T-helper 1 cell (primary cell): ENCODE measurements at regions not wholly inside any gene's neighbourhood (a gene's known extent, or its start where the extent isn't known, plus 50 kb on each side); places are given as distances from the start of the nearest gene placed in this dataset.
A peak's percentile ranks its signal among the peaks of the same experiment; 100 is the strongest.

ENCODE experiments used
- DNase-seq, 5 donors: peaks; one replicate each; pipeline ENCODE4 v3.0.0-alpha.2; 2012 to 2020

DNA sequence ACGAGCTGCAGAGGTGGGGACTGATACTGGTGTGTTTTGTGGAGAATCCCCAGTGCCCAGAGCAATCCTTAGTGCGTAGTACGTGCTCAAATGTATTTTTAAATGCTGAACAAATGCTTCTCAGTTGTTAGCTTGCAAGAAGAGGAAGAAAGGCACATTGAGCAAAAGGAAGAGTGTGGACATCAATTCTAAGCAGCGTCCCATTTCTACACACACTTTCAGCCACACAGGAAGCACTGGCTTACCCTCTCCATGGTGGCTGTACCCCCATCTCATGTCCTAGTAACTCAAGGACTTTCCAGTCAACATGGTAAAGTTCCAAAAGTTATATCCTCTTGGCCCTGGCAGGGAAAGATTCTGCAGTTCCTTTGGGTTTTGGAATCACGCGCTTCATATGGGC, 98.8 kb upstream of the NXT1 start:
- no peak for DNase-seq

DNA sequence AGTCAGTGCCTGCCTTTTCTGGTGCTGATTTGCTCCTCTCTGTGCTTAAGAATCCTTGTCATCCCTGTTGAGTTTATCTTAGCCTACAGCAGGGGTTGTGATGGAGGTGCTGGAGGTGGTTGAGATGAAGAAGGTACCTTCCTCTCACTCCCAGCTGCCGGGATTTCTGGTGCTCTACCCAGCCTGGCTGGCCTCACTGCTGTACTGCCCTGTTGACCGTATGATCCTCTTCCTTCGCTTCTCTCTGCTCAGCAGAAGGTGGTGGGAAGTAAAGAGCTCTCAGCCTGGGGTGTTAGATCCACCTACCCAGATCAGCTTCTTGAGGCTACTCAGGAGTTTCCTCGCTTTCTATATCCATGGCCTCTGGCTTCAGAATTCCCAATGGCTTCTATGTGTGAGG, 101.0 kb upstream of the NXT1 start:
- no peak for DNase-seq

DNA sequence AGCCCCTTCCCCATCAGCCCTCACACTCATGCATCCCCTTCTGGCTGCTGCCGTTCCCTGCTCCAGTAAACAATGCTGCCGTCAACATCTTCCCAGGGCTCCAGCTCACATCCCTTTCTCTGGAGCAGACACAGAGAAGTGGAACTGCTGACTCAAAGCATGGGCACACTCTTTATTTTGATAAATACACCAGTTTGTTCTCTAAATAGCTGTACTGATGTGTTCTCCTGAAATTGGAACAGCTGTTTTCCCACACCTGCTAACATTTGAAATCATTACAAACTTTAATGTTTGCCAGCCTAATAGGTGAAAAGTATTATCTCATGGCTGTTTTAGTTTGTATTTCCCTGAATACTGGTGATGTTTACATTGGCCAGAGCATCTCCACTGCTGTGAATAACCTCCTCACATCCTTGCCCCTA, 102.1 kb upstream of the NXT1 start:
- DNase-seq = no peak

DNA sequence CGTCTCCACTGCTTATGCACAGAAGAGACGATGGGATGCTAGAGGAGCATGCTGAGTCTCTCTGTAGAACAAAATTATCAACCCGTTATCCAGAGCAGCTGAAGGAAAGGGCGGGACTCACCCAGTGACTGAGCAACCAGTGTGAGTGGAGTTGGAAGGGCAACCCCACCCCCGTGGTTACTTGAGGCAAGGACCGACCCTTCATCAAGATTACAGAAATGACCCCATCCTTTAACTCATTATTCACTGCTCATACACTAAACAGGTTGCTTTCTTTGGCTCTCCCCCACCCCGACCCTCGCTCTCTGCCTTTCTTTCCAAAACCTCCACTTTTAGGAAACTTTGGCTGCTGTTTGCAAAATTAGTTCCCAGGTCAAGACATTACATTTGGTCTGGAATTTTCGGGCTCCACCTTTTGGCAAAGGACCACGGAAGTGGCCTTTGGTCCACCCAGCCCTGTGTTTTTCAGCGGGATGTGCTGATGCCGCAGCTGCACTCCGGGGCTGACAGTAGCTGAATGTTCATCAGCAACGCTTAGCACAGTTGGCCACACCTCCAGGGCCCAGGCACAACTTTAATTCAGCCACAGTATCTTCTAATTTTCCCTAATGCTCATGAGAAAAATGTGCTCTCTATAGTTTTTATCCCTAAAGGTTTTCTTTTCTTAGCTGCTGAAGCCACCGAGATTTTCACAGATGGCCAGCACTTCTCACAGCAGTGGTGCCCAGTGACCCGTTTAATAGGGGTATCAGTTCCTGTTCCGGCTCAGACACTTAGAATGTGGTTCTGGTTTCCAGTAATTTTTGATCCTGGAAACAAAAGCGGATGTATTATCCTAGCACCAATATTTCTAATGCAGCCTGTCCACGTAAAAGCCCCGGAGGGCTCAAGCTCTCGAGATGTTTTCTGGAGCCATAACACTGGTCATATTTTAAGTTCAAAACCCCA, 103.6 kb upstream of the NXT1 start:
- DNase-seq = no peak

DNA sequence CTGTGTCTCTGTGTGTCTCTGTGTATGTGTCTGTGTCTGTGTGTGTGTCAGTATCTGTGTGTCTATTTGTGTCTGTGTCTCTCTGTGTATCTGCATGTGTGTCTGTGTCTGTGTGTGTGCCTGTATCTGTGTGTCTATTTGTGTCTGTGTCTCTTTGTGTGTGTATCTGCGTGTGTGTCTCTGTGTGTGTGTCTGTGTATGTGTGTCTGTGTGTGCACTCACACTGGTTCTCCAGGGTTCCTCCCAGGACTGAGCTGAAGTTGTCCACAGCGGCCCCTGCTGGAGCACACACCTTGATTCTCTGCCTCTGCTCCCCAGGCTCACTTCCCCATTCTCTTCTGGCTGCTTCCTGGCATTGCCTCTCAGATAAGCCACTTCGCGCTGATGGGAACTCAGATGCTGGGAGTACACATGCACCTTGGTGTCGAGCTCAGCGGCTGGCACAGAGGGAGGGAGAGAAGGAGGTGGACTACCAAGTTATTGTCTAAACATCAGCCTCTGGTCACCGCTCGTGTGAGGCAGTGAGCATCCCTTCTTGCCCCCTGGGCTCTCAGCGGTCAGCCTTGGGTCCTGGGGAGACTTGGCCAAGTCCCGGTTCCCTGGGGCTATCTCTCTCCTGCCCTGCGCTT, 104.9 kb upstream of the NXT1 start:
- peak in 1 of 5 donors; percentile 12 for DNase-seq

DNA sequence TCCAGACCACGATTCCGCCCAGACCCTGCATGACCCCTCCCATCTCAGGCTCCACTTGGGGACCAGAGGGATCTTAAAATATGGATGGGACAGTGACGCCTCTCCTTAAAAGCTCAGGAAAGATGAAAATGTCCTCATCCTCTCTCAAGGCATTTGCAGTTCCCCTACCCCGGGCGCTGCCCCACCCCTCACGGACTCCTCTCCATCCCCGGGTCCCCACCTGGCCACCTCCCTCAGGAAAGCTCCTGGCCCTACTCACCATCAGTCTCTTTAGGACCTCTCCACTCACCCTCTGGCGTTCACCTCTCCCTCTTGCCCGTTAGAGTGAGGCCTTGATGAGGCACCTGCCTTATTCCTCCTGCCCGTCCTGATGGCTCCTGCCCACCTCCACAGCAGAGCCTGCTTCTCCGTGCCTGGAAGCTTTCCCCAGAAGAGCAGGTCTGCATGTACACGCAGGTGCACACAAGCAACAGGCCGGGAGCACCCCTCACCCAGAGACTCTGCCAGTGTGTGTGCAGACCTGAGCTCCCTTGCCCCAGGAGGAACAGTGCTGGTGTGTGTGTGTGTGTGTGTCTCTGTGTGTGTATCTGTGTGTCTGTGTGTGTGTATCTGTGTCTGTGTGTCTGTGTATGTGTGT, 105.6 kb upstream of the NXT1 start:
- DNase-seq = no peak

DNA sequence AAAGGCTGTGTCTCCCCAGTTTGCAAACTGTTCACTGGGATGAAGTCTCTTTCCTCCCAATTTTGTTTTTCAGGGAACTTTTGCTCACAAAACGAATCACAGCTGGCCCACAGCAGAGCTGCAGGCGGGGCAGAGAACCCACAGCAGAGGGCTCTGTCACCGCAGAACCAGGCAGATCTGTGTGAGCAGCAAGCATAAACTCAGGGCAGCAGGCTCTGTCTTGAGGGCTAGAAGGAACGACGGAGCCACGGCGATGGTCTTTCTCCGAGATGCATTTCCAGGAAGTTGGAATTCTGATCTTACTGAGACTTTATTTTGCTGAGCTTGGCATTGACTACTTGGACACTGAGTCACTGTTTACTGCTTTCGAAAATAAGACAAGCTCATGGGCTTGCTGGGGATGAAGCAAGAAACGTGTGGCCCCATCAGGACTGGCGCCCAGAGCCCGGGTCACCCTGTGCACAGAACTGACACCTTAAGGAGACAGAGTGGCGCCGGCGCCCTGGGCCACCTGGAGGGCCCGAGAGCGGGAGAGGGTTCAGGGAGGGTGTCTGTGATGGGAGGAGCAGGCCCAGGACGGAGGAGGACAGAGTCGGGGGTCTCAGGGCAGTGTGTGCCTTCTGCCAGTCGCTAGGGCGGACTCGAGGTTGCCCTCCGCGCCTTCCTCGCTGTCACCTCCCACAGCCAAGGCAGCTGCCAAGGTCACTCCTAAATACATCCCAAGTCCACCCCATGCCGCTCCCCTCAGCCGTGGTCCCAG, 106.3 kb upstream of the NXT1 start:
- no peak for DNase-seq

DNA sequence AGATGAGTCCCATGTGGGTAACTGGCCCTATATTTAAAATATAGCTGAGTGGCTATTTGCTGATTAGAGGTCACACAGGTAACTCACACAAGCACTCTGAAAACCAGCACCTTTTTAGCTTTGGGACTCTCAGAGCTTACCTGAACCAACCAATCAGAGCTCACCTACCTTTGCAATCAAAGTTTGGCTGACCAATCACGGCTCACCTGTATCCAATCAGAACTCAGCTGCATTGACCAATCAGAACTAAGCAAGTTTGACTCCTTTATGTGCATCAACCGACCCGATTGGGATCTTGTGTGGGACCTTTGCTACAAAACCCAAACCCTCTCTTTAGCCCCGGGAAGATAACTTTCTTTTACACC, 106.8 kb upstream of the NXT1 start:
- DNase-seq = no peak

DNA sequence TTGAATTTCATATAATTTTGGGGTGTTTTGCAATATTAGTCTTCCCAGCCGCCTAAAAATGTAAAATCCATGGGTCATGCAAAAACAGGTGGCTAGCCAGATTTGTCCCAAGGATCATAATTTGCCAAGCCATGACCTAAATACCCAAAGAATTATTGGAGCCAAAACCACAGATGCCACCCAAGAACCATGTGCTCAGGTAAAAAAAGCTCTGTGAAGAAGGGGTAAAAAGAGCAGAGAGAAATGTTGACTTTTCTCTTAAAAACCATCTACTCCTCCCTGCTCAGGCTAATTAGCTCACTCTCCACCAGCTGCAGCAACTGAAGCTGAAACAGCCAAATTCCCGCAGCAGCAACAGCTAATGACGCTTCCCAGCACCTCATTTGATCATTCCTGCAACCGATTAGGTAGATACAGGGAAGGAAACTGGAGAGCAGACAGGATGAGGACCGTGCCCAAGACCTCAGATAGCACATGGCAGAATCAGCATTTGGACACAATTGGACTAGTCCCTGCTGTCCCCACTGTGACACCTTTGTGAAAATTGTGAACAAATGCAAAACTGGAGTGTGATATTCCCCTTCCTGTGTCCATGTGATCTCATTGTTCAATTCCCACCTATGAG, 107.9 kb upstream of the NXT1 start:
- no peak for DNase-seq

DNA sequence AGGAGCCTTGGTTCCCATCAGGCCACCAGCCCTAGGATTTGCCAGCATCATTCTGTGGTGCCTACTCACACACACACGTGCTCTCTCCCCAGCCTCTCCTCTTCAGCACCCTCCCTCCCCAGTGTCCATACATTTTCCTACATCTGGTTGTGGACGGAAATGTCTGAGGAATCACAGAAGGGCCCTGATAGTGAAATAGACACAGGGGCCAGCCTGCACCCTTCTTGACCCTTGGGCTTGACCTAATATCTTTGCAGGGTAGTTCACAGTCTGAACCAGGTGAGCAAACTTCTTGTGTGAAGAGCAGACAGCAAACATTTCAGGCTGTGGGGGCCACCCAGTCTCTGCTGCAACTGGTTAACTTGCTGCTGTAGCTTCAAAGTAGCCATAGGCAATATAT, 108.5 kb upstream of the NXT1 start:
- no peak for DNase-seq

DNA sequence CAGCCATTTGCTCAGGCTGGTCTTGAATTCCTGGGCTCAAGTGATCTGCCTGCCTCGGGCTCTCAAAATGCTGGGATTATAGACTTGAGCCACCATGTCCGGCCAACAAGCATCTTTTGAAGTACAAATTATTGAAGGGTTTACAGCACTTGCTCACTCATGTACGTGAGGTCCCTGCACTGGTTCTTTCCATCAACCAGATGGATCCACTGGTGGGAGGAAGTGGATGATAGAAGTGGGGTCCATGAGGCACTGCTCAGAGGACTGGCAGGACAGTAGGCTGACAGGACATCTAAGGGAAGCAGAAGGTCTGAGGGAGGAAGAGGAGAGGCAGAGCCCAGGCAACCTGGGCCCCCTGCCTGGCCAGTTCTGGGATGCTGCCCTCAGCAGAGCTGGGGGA, 109.2 kb upstream of the NXT1 start:
- DNase-seq = no peak

DNA sequence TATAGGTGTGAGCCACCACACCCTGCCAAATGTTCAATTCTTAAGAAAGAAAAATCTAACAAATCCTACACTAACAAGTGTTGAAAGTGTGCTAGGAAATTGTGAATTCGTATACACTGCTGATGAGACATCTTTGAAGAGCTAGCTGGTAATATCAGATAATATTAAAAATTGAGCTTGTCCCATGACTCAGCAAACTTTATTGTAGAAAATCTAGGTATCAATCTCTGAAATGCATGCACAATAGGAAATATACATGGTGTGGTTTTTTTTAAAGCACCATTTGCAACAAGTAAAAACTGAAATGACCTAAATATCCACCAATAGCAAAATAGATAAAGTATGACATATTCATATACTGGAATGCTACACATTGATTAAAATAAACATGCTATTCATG, 110.1 kb upstream of the NXT1 start:
- DNase-seq = no peak

DNA sequence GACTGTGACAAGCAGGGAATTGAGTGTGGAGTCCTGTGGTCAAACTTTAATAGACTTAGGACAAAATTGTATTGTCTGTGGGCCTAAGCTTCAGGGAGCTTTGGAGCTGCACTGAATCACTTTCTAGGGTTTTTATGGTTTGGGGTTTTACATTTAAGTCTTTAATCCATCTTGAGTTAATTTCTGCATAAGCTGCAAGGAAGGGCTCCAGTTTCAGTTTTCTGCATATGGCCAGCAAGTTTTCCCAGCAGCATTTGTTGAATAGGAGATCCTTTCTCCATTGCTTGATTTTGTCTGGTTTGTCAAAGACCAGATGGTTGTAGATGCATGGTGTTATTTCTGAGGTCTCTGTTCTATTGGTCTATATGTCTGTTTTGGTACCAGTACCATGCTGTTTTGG, 113.4 kb upstream of the NXT1 start:
- no peak for DNase-seq

DNA sequence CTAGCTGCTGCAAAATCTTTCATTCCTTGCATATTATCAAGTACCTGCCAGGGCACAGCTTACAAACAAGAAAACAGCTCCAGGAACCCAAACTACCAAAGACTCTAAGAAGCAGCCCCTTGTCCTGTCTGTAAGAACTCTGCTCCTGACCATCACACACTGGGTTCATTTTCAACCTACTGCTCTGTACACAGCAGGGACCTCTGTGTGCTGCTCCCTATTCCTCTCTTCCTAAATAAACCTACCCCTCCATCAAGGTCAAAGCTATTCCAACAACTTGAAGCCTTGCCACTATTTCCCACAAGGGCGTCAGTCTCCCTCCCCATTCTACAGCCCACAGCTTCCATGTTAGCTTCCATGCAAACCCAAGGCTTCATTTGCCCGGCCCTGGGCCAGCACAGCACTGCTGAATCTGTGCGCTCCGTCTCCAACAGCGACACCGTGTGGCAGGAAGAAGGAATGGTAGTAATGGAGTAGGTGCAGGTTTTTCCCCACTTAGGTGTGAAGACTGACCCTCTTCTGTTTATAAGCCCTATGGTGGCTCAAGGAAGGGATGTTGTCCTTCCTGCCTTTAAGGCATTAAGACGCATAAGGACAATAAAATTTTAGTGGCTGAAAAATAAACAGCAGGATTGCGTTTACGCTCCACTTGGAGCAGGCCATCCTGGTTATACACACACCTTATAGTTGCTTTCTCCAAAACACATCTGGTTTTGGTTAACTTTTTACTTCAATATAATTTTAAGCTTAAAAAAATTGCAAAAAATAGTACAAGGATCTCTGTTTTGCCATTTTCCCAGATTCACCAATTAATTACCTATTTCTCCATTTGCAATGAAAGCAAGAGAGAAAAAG, 115.2 kb upstream of the NXT1 start:
- peak in 1 of 5 donors; percentile 34 for DNase-seq

DNA sequence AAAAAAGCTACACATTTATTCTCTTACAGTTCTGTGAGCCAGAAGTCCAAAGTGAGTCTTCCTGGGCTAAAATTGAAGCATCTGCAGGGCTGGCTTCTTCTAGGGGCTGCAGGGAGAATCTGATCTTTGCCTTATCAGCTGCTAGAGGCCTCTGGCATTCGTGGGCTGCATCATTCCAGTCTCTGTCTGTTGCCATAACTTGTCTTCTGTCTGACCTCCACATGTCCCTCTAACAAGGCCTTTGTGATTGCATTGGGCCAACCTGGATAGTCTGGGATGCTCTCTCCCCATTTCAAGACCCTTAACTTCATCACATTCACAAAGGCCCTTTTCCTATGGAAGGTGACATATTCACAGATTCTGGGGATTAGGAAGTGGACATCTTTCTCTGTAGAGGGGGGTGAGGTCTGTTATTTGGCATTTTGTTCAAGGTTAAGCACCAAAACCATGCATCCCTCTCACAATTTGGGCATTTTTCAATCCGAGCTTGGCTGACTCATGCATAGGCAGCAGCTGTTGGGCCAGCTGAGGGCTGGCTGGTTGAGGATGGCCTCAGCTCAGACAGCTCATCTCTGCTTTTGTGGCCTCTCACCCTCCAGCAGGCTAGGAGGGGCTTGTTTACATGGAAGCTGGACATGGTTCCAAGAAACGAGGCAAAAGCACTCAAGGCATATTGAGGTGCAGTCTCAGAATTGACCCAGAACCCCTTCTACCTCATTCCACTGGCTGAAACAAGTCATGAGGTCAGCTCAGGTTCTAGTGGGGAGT, 116.1 kb upstream of the NXT1 start:
- DNase-seq = no peak

DNA sequence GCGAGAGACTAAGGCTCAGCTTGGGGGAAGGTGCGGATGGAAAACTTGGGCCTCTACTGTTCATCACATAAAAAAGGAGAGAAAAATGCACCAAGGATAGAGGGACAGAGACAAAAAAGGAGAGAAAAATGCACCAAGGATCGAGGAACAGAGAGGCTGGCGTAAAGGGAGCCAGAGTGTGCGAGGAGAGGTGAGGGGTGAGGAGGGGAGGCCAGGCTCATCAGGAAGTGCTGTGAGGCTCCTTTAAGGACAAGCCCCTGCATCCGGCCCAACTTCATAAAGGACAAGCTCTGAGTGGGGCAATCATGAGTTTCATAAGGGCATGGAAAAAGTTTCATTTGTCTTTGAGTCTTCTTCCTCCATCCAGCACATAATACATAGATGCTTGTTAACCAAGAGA, 117.2 kb upstream of the NXT1 start:
- no peak for DNase-seq

DNA sequence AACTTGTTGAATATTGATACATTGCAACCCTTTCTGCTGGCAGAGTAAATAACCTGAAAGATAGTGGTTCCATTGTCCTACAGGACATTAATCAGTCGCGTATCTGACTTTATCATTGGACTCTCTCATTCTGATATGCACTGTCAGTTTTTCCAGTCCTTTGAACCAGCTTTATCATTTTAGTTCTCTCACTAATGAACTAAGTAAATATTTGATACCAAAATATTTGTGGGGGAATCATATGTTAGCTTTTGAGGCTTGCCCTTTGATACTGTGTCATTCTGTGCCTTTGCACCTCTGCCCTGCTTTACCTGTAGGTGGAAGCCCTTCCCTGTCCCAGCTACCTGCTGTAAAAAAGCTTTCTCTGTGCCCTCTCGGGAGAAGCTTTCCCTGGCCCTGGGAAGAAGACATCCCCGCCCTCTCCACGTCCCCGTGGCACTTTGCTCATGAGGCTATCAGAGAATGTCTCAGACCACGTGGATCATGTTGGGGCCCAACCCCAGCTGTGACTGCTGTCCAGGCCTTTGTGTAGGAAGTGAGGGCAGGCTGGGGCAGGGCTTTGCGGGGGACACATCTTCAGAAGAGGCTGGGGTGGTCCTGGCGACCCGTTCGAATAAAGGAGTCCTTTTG, 117.8 kb upstream of the NXT1 start:
- no peak for DNase-seq

DNA sequence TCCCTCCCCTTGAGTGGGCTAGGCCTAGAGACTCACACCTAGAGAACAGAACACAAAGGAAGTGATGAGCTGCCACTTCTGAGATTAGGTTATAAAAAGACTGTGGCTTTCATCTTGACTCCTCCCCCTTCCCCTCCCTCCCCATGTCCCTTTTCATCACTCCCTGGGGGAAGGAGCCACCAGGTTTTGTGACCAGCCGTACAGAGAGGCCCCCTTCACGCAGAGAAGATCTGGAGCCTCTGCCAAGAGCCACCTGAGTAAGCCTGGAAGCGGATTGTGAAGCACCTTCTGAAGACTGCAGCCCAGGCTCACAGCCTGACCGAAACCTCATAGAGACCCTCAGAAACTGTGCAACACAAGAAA, 118.4 kb upstream of the NXT1 start:
- no peak for DNase-seq

DNA sequence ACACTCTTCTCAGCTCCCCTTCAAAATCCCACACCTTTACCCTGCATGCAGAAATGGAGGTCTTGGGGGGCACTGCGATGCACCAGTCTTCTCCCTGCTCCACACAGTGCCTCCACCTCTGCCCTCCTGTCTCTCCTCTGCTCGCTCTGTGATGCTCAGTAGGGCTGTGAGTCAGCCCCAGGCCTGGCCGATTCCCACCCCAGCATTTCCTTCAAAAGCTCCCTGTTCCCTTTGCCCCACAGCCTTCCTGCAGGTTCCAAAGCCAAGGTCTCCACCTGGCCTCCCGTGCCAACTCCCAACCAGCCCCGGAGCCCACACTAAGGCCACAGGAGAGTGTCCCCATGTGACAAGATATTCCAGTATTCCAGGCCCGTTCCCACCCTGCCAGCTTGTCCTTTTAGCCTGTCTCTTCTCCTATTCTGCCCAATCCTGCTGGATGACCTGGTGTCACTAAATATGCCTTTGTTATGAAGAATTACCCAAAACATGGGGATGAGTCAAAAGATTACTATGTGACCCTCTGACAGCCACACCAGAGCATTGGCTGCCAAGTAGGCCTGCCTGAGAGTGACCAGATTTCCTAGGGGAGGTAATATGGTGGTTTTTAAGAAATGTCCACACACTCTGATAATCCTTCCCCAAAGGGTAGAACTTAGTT, 118.9 kb upstream of the NXT1 start:
- no peak for DNase-seq
